IMR-90 (cell line): ENCODE measurements at regions not wholly inside any gene's neighbourhood (a gene's known extent, or its start where the extent isn't known, plus 50 kb on each side); places are given as distances from the start of the nearest gene placed in this dataset.

ENCODE experiments used
- ATAC-seq: fragments of 200-7000 bp; cut with Tn5 transposase; 2 replicates; pipeline ENCODE4 v1.9.1; 2020; ENCODE audit warnings: low read depth, mild to moderate bottlenecking, moderate library complexity
- BruUV-seq: library from RNA; stranded (reverse); fragments of 400-500 nt; replicated peaks from 2 replicates; lab custom pipeline; 2021; lab: Mats Ljungman, UMichigan
- CTCF ChIA-PET: fragments of 300-600 bp; formaldehyde crosslinking; extraction: SDS; loops from one replicate; lab custom pipeline; 2021; ENCODE audit warnings: antibody characterized with exemption; lab: Yijun Ruan, JAX
- POLR2A ChIA-PET: fragments of 300-600 bp; sonication (Branson Sonifier 250); formaldehyde crosslinking; loops from one replicate; lab custom pipeline; 2022; ENCODE audit warnings: antibody characterized with exemption; ENCODE audit not compliant: unreplicated experiment; lab: Charles Lee
- DNase-seq: peaks from one replicate; pipeline ENCODE4 v3.0.0; 2013
- H2AFZ ChIP-seq: replicated peaks from 2 replicates; pipeline ENCODE3; 2013; ENCODE audit warnings: low read length, mild to moderate bottlenecking; ENCODE audit not compliant: poor library complexity
- H2AK5ac ChIP-seq: 2 replicates; pipeline ENCODE4 v1.6.1; 2013; ENCODE audit warnings: low read depth, low read length, inconsistent platforms
- H2AK9ac ChIP-seq: replicated peaks from 2 replicates; pipeline ENCODE3; 2013; ENCODE audit warnings: mild to moderate bottlenecking, low read depth, low read length, moderate library complexity; ENCODE audit not compliant: poor library complexity
- H2BK120ac ChIP-seq: 2 replicates; pipeline ENCODE4 v1.6.1; 2013; ENCODE audit warnings: low read depth, low read length, inconsistent platforms
- H2BK15ac ChIP-seq: 3 replicates; pipeline ENCODE4 v1.6.1; 2013; ENCODE audit warnings: low read depth, low read length, inconsistent platforms
- H2BK20ac ChIP-seq: 2 replicates; pipeline ENCODE4 v1.6.1; 2013; ENCODE audit warnings: low read depth, mild to moderate bottlenecking, inconsistent platforms, low read length, moderate library complexity
- H2BK5ac ChIP-seq: 2 replicates; pipeline ENCODE4 v1.6.1; 2013; ENCODE audit warnings: mild to moderate bottlenecking, low read depth, low read length, inconsistent platforms; ENCODE audit not compliant: poor library complexity, severe bottlenecking
- H3K14ac ChIP-seq: replicated peaks from 2 replicates; pipeline ENCODE4 v1.6.1; 2013; ENCODE audit warnings: low read depth, low read length, inconsistent platforms
- H3K18ac ChIP-seq: 2 replicates; pipeline ENCODE4 v1.6.1; 2013; ENCODE audit warnings: low read depth, low read length, control low read depth
- H3K23ac ChIP-seq: 2 replicates; pipeline ENCODE4 v1.6.1; 2013; ENCODE audit warnings: low read depth, low read length, inconsistent platforms
- H3K27ac ChIP-seq: 2 replicates; pipeline ENCODE4 v1.5.1; 2013; ENCODE audit warnings: mild to moderate bottlenecking, control low read depth, low read length; ENCODE audit not compliant: insufficient read depth
- H3K27me3 ChIP-seq: 2 replicates; pipeline ENCODE4 v1.6.1; 2013; ENCODE audit warnings: low read length; ENCODE audit not compliant: control insufficient read depth, insufficient read depth
- H3K36me3 ChIP-seq: 2 replicates; pipeline ENCODE4 v1.6.1; 2013; ENCODE audit warnings: low read length, mixed read lengths; ENCODE audit not compliant: control insufficient read depth, insufficient read depth
- H3K4ac ChIP-seq: 2 replicates; pipeline ENCODE4 v1.6.1; 2013; ENCODE audit warnings: low read depth, low read length, inconsistent platforms
- H3K4me1 ChIP-seq: 2 replicates; pipeline ENCODE4 v1.6.1; 2013; ENCODE audit warnings: low read length, mixed read lengths; ENCODE audit not compliant: control insufficient read depth, insufficient read depth
- H3K4me2 ChIP-seq: 2 replicates; pipeline ENCODE4 v1.6.1; 2013; ENCODE audit warnings: low read depth, mild to moderate bottlenecking, control low read depth, low read length, moderate library complexity
- H3K4me3 ChIP-seq: 2 replicates; pipeline ENCODE4 v1.5.1; 2013; ENCODE audit warnings: low read depth, mild to moderate bottlenecking, control low read depth, low read length, moderate library complexity; ENCODE audit not compliant: insufficient read depth
- H3K56ac ChIP-seq: 2 replicates; pipeline ENCODE4 v1.6.1; 2013; ENCODE audit warnings: low read length, inconsistent platforms; ENCODE audit not compliant: insufficient read depth; ENCODE audit errors: extremely low read depth
- H3K79me1 ChIP-seq, 2 experiments: 2 replicates each; pipeline ENCODE4 v1.6.1; 2013; ENCODE audit warnings: low read length in 2 of 2, inconsistent platforms in 1 of 2, low read depth in 1 of 2
- H3K9ac ChIP-seq: 2 replicates; pipeline ENCODE4 v1.6.1; 2013; ENCODE audit warnings: low read depth, low read length, control low read depth
- H3K9me1 ChIP-seq: 2 replicates; pipeline ENCODE4 v1.6.1; 2013; ENCODE audit warnings: low read length, inconsistent platforms; ENCODE audit not compliant: insufficient read depth
- H3K9me3 ChIP-seq: 2 replicates; pipeline ENCODE4 v1.6.1; 2013; ENCODE audit warnings: low read length; ENCODE audit not compliant: control insufficient read depth, insufficient read depth
- H4K20me1 ChIP-seq: 2 replicates; pipeline ENCODE4 v1.6.1; 2013; ENCODE audit warnings: low read length, inconsistent platforms; ENCODE audit not compliant: insufficient read depth
- H4K5ac ChIP-seq: 2 replicates; pipeline ENCODE4 v1.6.1; 2013; ENCODE audit warnings: mild to moderate bottlenecking, low read depth, low read length, control low read depth
- H4K8ac ChIP-seq, 2 experiments: 2 replicates each; pipeline ENCODE4 v1.6.1; 2013; ENCODE audit warnings: low read depth in 2 of 2, low read length in 2 of 2, control low read depth in 1 of 2, inconsistent platforms in 1 of 2
- H4K91ac ChIP-seq: 2 replicates; pipeline ENCODE4 v1.6.1; 2013; ENCODE audit warnings: low read depth, low read length, inconsistent platforms; ENCODE audit not compliant: insufficient read depth
- BHLHE40 ChIP-seq: fragments of 150-350 bp; IDR thresholded peaks from 2 replicates; pipeline ENCODE4 v1.6.1; 2016; ENCODE audit warnings: mild to moderate bottlenecking, low read depth, low read length
- CEBPB ChIP-seq: IDR thresholded peaks from 2 replicates; pipeline ENCODE4 v1.6.1; 2012; ENCODE audit warnings: low read depth, low read length, improper control_type of control experiment
- CTCF ChIP-seq: conservative IDR thresholded peaks from 2 replicates; pipeline ENCODE4 v1.5.1; 2012; ENCODE audit warnings: mild to moderate bottlenecking, low read depth, low read length, improper control_type of control experiment
- FOS ChIP-seq: fragments of 150-350 bp; IDR thresholded peaks from 2 replicates; pipeline ENCODE4 v1.6.1; 2016; ENCODE audit warnings: low read depth, low read length
- MXI1 ChIP-seq: IDR thresholded peaks from 2 replicates; pipeline ENCODE4 v1.6.1; 2012; ENCODE audit warnings: low read depth, mild to moderate bottlenecking, low read length, moderate library complexity, borderline replicate concordance
- POLR2A ChIP-seq: IDR thresholded peaks from 2 replicates; pipeline ENCODE4 v1.6.1; 2012; ENCODE audit warnings: mild to moderate bottlenecking, low read depth, low read length
- RAD21 ChIP-seq: IDR thresholded peaks from 2 replicates; pipeline ENCODE4 v1.6.1; 2012; ENCODE audit warnings: low read length, improper control_type of control experiment
- USF2 ChIP-seq: fragments of 150-350 bp; IDR thresholded peaks from 2 replicates; pipeline ENCODE4 v1.6.1; 2017; ENCODE audit warnings: mild to moderate bottlenecking, antibody characterized with exemption, low read length, low read depth
- WGBS, 2 experiments: methylation state at CpG; one replicate each; pipeline versions ENCODE4 v1.1.5 to v1.1.7; 2013; ENCODE audit warnings: missing lambda C conversion rate in 2 of 2; ENCODE audit not compliant: insufficient read length in 1 of 2; ENCODE audit errors: extremely low coverage in 2 of 2; 5-methylcytosine and 5-hydroxymethylcytosine counted together
- dilution Hi-C: fragments of 300-500 bp; cut with HindIII; formaldehyde crosslinking; loops from one replicate; pipeline ENCODE4 v1.14.3; 2018; ENCODE audit warnings: low sequenced_read_pairs; ENCODE audit not compliant: unreplicated experiment
- in situ Hi-C: fragments of 300-500 bp; cut with MboI; formaldehyde crosslinking; loops from 3 replicates; pipeline ENCODE4 v1.14.3; 2019; ENCODE audit warnings: low sequenced_read_pairs, inconsistent platforms, mixed read lengths
- intact Hi-C: fragments of 100-400 bp; cut with micrococcal nuclease; formaldehyde crosslinking; loops from 2 replicates; pipeline ENCODE4 v1.10.0; 2022

GRCh38 chr18:30766053-30766452 is 276.5 kb downstream of the DSC3 start:
- Histone ChIP-seq H3K27ac (no peak overlapping the region), H2BK15ac (no peak overlapping the region), H4K8ac (no peak overlapping the region), H2BK120ac (no peak overlapping the region), H3K4me1 (no peaks in the 10 kb centered on the region), H4K20me1 (no peaks in the 10 kb centered on the region), H3K36me3 (no peaks in the 10 kb centered on the region), H3K79me1 (no peaks in the 10 kb centered on the region), H3K9ac (no peak overlapping the region), H2BK5ac (no peak overlapping the region), H3K9me1 (no peaks in the 10 kb centered on the region), H3K27me3 (no peaks in the 10 kb centered on the region), H3K4me3 (no peak overlapping the region), H3K9me3 (peaks cover 8% of the 10 kb centered on the region; the same call in 1 of the 2 replicates), H2AFZ (no peak overlapping the region), H3K23ac (no peak overlapping the region), H3K4me2 (no peak overlapping the region), H4K91ac (no peak overlapping the region), H2AK9ac (no peak overlapping the region), H3K56ac (no peak overlapping the region), H2AK5ac (no peak overlapping the region), H3K4ac (no peak overlapping the region), H3K18ac (no peak overlapping the region), H2BK20ac (no peak overlapping the region), H4K5ac (no peak overlapping the region), H3K14ac (no peak overlapping the region)
- in situ Hi-C loops (no loop called here), intact Hi-C loops (no loop called here), dilution Hi-C loops (no loop called here)
- no TSS peak for BruUV-seq
- TF ChIP-seq USF2 (no peak), CEBPB (no peak), RAD21 (no peak), BHLHE40 (no peak), CTCF (no peak), POLR2A (no peak), FOS (no peak), MXI1 (no peak)
- ChIA-PET CTCF (no interaction called here), POLR2A (no interaction called here)
- no CpG with 5 or more reads among the region's 1 CpG for WGBS, 2 experiments
- DNase-seq (no peak), ATAC-seq (no peak)
